Suprapubic skin (tissue), 4 donors: ENCODE measurements at regions not wholly inside any gene's neighbourhood (a gene's known extent, or its start where the extent isn't known, plus 50 kb on each side); places are given as distances from the start of the nearest gene placed in this dataset.

ENCODE experiments used
- CTCF ChIP-seq, 2 donors: fragments of 200-600 bp in 1 of 2; fragments of 450-650 bp in 1 of 2; sonication (generic) in 1 of 2; IDR thresholded peaks; one replicate each; pipeline ENCODE4 v1.5.1; 2016 to 2019; ENCODE audit warnings: antibody characterized with exemption in 2 of 2, mild to moderate bottlenecking in 1 of 2, moderate library complexity in 1 of 2
- EP300 ChIP-seq: sonication (generic); formaldehyde crosslinking; IDR thresholded peaks from one replicate; pipeline ENCODE4 v1.6.1; 2017; ENCODE audit warnings: antibody characterized with exemption
- POLR2A ChIP-seq, 2 donors: fragments of 450-650 bp; IDR thresholded peaks; one replicate each; pipeline ENCODE4 v1.6.1; 2017; ENCODE audit warnings: antibody characterized with exemption in 2 of 2, mild to moderate bottlenecking in 2 of 2, moderate library complexity in 2 of 2
- POLR2AphosphoS5 ChIP-seq, 3 donors: sonication (generic); formaldehyde crosslinking; IDR thresholded peaks; one replicate each; pipeline ENCODE4 v1.6.1; 2017; ENCODE audit warnings: antibody characterized with exemption in 3 of 3

GRCh38 chr4:102437111-102437510, 64.0 kb upstream of the NFKB1 start:
- TF ChIP-seq CTCF (IDR thresholded peaks at IDR 0.05) (no peak), POLR2AphosphoS5 (IDR thresholded peaks at IDR 0.05) (no peak), POLR2A (IDR thresholded peaks at IDR 0.05) (no peak), EP300 (no peak)
